HEK293 (cell line): ENCODE measurements at regions not wholly inside any gene's neighbourhood (a gene's known extent, or its start where the extent isn't known, plus 50 kb on each side); places are given as distances from the start of the nearest gene placed in this dataset.

Experiments
- CTCF ChIA-PET: fragments of 350-600 bp; formaldehyde crosslinking; extraction: SDS; loops from one replicate; lab custom pipeline; 2021; ENCODE audit warnings: antibody characterized with exemption; lab: Yijun Ruan, JAX
- POLR2A ChIA-PET: fragments of 300-600 bp; formaldehyde crosslinking; extraction: SDS; loops from one replicate; lab custom pipeline; 2020; ENCODE audit warnings: antibody characterized with exemption, inconsistent platforms; lab: Yijun Ruan, JAX
- H3K27ac ChIP-seq: fragments of 200-500 bp; sonication (Bioruptor generic); 2 replicates; pipeline ENCODE4 v1.5.1; 2014; ENCODE audit warnings: low read depth, low read length, control low read depth, inconsistent platforms; ENCODE audit errors: extremely low read depth
- H3K36me3 ChIP-seq, 2 experiments: fragments of 200-500 bp in 1 of 2; sonication (Bioruptor generic) in 1 of 2; 1 replicate in 1 of 2; 2 replicates in 1 of 2; pipeline ENCODE4 v1.5.1; 2014 to 2017; ENCODE audit warnings: inconsistent platforms in 2 of 2, low read length in 2 of 2; ENCODE audit not compliant: control insufficient read depth in 2 of 2, insufficient read depth in 1 of 2
- H3K4me1 ChIP-seq: fragments of 200-500 bp; sonication (Bioruptor generic); 2 replicates; pipeline ENCODE4 v1.5.1; 2014; ENCODE audit warnings: mild to moderate bottlenecking, low read length, inconsistent platforms; ENCODE audit not compliant: control insufficient read depth, insufficient read depth
- H3K4me3 ChIP-seq: 2 replicates; pipeline ENCODE4 v1.5.1; 2011; ENCODE audit warnings: low read depth, mild to moderate bottlenecking, control low read depth, low read length, moderate library complexity
- H3K9me3 ChIP-seq: fragments of 200-500 bp; sonication (Bioruptor generic); 2 replicates; pipeline ENCODE4 v1.5.1; 2014; ENCODE audit warnings: low read depth, low read length, inconsistent platforms; ENCODE audit not compliant: control insufficient read depth, insufficient read depth
- BCL11A ChIP-seq: fragments of 450-650 bp; formaldehyde crosslinking; IDR thresholded peaks from 2 replicates; pipeline ENCODE4 v1.5.1; 2016; ENCODE audit warnings: low read depth, missing biosample characterization, missing genetic modification characterization
- HIC1 ChIP-seq: fragments of 450-650 bp; formaldehyde crosslinking; IDR thresholded peaks from 2 replicates; pipeline ENCODE4 v1.5.1; 2016; ENCODE audit warnings: missing biosample characterization, missing genetic modification characterization
- HOXC10 ChIP-seq: sonication (generic); formaldehyde crosslinking; IDR thresholded peaks from 2 replicates; pipeline ENCODE4 v1.8.1; 2023; ENCODE audit warnings: mild to moderate bottlenecking, missing genetic modification reagents
- KLF10 ChIP-seq: fragments of 450-650 bp; IDR thresholded peaks from 2 replicates; pipeline ENCODE4 v1.5.1; 2018; ENCODE audit warnings: missing biosample characterization, mild to moderate bottlenecking, missing genetic modification characterization
- PRDM1 ChIP-seq: fragments of 450-650 bp; formaldehyde crosslinking; IDR thresholded peaks from 2 replicates; pipeline ENCODE4; 2016; ENCODE audit warnings: missing biosample characterization, missing genetic modification characterization
- TRIM28 ChIP-seq: IDR thresholded peaks from 2 replicates; pipeline ENCODE4 v1.6.1; 2011; ENCODE audit warnings: low read length, control low read depth, borderline replicate concordance
- ZFP37 ChIP-seq: fragments of 450-650 bp; formaldehyde crosslinking; IDR thresholded peaks from 2 replicates; pipeline ENCODE4 v1.5.1; 2016; ENCODE audit warnings: missing biosample characterization, missing genetic modification characterization
- ZIC2 ChIP-seq: fragments of 450-650 bp; formaldehyde crosslinking; IDR thresholded peaks from 2 replicates; pipeline ENCODE4 v1.5.1; 2016; ENCODE audit warnings: missing biosample characterization, missing genetic modification characterization
- ZNF112 ChIP-seq: fragments of 450-650 bp; formaldehyde crosslinking; IDR thresholded peaks from 2 replicates; pipeline ENCODE4 v1.5.0; 2017; ENCODE audit warnings: missing biosample characterization, missing genetic modification characterization
- ZNF169 ChIP-seq: fragments of 450-650 bp; formaldehyde crosslinking; IDR thresholded peaks from 2 replicates; pipeline ENCODE4 v1.5.1; 2016; ENCODE audit warnings: missing biosample characterization, missing genetic modification characterization
- ZNF211 ChIP-seq: fragments of 450-650 bp; formaldehyde crosslinking; IDR thresholded peaks from 2 replicates; pipeline ENCODE4 v1.5.1; 2016; ENCODE audit warnings: low read depth, missing biosample characterization, missing genetic modification characterization
- ZNF341 ChIP-seq: fragments of 450-650 bp; formaldehyde crosslinking; IDR thresholded peaks from 2 replicates; pipeline ENCODE4; 2016; ENCODE audit warnings: low read depth, missing biosample characterization, missing genetic modification characterization
- ZNF398 ChIP-seq: fragments of 450-650 bp; formaldehyde crosslinking; IDR thresholded peaks from 2 replicates; pipeline ENCODE4 v1.5.1; 2017; ENCODE audit warnings: missing biosample characterization, missing genetic modification characterization
- ZNF449 ChIP-seq: fragments of 450-650 bp; formaldehyde crosslinking; IDR thresholded peaks from 2 replicates; pipeline ENCODE4 v1.5.1; 2017; ENCODE audit warnings: missing biosample characterization, mild to moderate bottlenecking, missing genetic modification characterization, moderate library complexity
- ZNF488 ChIP-seq: fragments of 450-650 bp; formaldehyde crosslinking; IDR thresholded peaks from 2 replicates; pipeline ENCODE4 v1.5.1; 2016; ENCODE audit warnings: missing biosample characterization, missing genetic modification characterization
- ZNF514 ChIP-seq: fragments of 450-650 bp; formaldehyde crosslinking; IDR thresholded peaks from 2 replicates; pipeline ENCODE4 v1.5.1; 2016; ENCODE audit warnings: missing biosample characterization, missing genetic modification characterization
- ZNF596 ChIP-seq: fragments of 450-650 bp; IDR thresholded peaks from 2 replicates; pipeline ENCODE4 v1.5.0; 2018; ENCODE audit warnings: missing biosample characterization, mild to moderate bottlenecking, missing genetic modification characterization, moderate library complexity
- ZNF621 ChIP-seq: fragments of 450-650 bp; formaldehyde crosslinking; IDR thresholded peaks from 2 replicates; pipeline ENCODE4 v1.5.1; 2017; ENCODE audit warnings: missing biosample characterization, missing genetic modification characterization
- ZNF623 ChIP-seq: fragments of 450-650 bp; formaldehyde crosslinking; IDR thresholded peaks from 2 replicates; pipeline ENCODE4 v1.5.1; 2016; ENCODE audit warnings: missing biosample characterization, missing genetic modification characterization
- ZNF692 ChIP-seq: fragments of 450-650 bp; formaldehyde crosslinking; IDR thresholded peaks from 2 replicates; pipeline ENCODE4 v1.5.1; 2016; ENCODE audit warnings: missing biosample characterization, missing genetic modification characterization
- ZNF701 ChIP-seq: fragments of 450-650 bp; formaldehyde crosslinking; IDR thresholded peaks from 2 replicates; pipeline ENCODE4 v1.5.1; 2016; ENCODE audit warnings: missing biosample characterization, missing genetic modification characterization
- ZNF76 ChIP-seq: fragments of 450-650 bp; formaldehyde crosslinking; IDR thresholded peaks from 2 replicates; pipeline ENCODE4; 2016; ENCODE audit warnings: low read depth, missing biosample characterization, missing genetic modification characterization, borderline replicate concordance
- ZNF785 ChIP-seq: fragments of 450-650 bp; formaldehyde crosslinking; IDR thresholded peaks from 2 replicates; pipeline ENCODE4 v1.5.1; 2016; ENCODE audit warnings: missing biosample characterization, missing genetic modification characterization

- TF ChIP-seq ZNF692 (tag by site-specific recombination) (no peak), ZNF112 (no peak), ZNF785 (tag by site-specific recombination) (no peak), BCL11A (no peak), TRIM28 (no peak), KLF10 (tag by site-specific recombination) (no peak)
Observed at GRCh38 chr14:71482671-71483070, 449.6 kb upstream of the RGS6 start (continued).

- peaks cover 6% of the 10 kb centered on the region for H3K4me1 ChIP-seq
- CTCF ChIA-PET = interaction anchor here (0.6 kb wide), 1 partner anchor 67 kb away, joined by 3 read pairs; no protein-coding TSS in a partner anchor
Observed at GRCh38 chr14:71483154-71483553, 449.1 kb upstream of the RGS6 start.

GRCh38 chr14:71485833-71486232 is 446.4 kb upstream of the RGS6 start:
- no peak overlapping the region for H3K27ac ChIP-seq
- ChIA-PET POLR2A (no interaction called here), CTCF (no interaction called here)
- peaks cover 6% of the 10 kb centered on the region for H3K4me1 ChIP-seq
- TF ChIP-seq ZNF211 (tag by site-specific recombination) (no peak), ZNF76 (tag by site-specific recombination) (no peak), ZIC2 (tag by site-specific recombination) (no peak), ZNF449 (no peak), ZNF621 (tag by site-specific recombination) (no peak), ZFP37 (tag by site-specific recombination) (no peak), HOXC10 (CRISPR knock-in tag) (no peak), ZNF169 (tag by site-specific recombination) (no peak), ZNF701 (tag by site-specific recombination) (no peak), ZNF488 (tag by site-specific recombination) (no peak), ZNF623 (tag by site-specific recombination) (no peak)
- H3K9me3 ChIP-seq = no peaks in the 10 kb centered on the region
- H3K4me3 ChIP-seq = no peak overlapping the region
- H3K36me3 ChIP-seq = no peaks in the 10 kb centered on the region

More at GRCh38 chr14:71483154-71483553, 449.1 kb upstream of the RGS6 start:
- POLR2A ChIA-PET = no interaction called here
- no peaks in the 10 kb centered on the region for H3K9me3 ChIP-seq
- H3K4me3 ChIP-seq = no peak overlapping the region
- H3K36me3 ChIP-seq = no peaks in the 10 kb centered on the region
- TF ChIP-seq ZNF341 (tag by site-specific recombination) (no peak), ZNF596 (tag by site-specific recombination) (no peak), ZNF169 (tag by site-specific recombination) (no peak), ZNF514 (no peak), HIC1 (tag by site-specific recombination) (no peak), ZNF398 (no peak), ZNF621 (tag by site-specific recombination) (no peak), PRDM1 (tag by site-specific recombination) (no peak)
- no peak overlapping the region for H3K27ac ChIP-seq
